ENCODE measurements at regions not wholly inside any gene's neighbourhood (a gene's known extent, or its start where the extent isn't known, plus 50 kb on each side); places are given as distances from the start of the nearest gene placed in this dataset.

- no peak for TF ChIP-seq TCF7L2 (IDR thresholded peaks at IDR 0.05; ENCODE audit: low read depth, low read length)
- TF ChIP-seq CTCF (IDR thresholded peaks at IDR 0.05) = no peak
- TF ChIP-seq SIN3A (IDR thresholded peaks at IDR 0.05; ENCODE audit: borderline replicate concordance, insufficient read depth, low read depth, low read length) = no peak
- no peak for TF ChIP-seq POLR2AphosphoS5 (IDR thresholded peaks at IDR 0.05; ENCODE audit: low read depth, low read length)
- no peak for TF ChIP-seq REST (IDR thresholded peaks at IDR 0.05; ENCODE audit: insufficient read depth in 1 of 2, low read depth in 2 of 2, low read length in 1 of 2)
- ATAC-seq (no peak), DNase-seq (ENCODE audit: low read depth, low spot score) (no peak)
- H3K27ac ChIP-seq (ENCODE audit: low read length) = no peak overlapping the region
- no peaks in the 10 kb centered on the region for H3K36me3 ChIP-seq (ENCODE audit: control insufficient read depth, insufficient read depth, low read length)
- no peaks in the 10 kb centered on the region for H3K27me3 ChIP-seq (ENCODE audit: control insufficient read depth, insufficient read depth, low read length)
- POLR2A ChIA-PET = interaction anchor here (0.6 kb wide), 1 partner anchor 41 kb away, joined by 5 read pairs; no protein-coding TSS in a partner anchor
- no TSS peak for BruUV-seq (replicated peaks)
- CTCF ChIA-PET = no interaction called here
- no peak overlapping the region for H3K4me3 ChIP-seq (ENCODE audit: low read depth in 2 of 2, low read length in 2 of 2)
- peaks cover 5% of the 10 kb centered on the region; the same call in 1 of the 2 replicates for H3K9me3 ChIP-seq (ENCODE audit: control insufficient read depth, insufficient read depth, low read depth, low read length)
- intact Hi-C loops (cut with micrococcal nuclease; ENCODE audit: unreplicated experiment) (no loop called here), in situ Hi-C loops (cut with HindIII; ENCODE audit: low pct_unique_long_range_greater_than_20kb, low sequenced_read_pairs) (no loop called here)
- no peaks in the 10 kb centered on the region for H3K4me1 ChIP-seq (ENCODE audit: control insufficient read depth, insufficient read depth, low read length)
Observed at GRCh38 chr7:15085366-15085765, 182.8 kb upstream of the DGKB start.

GRCh38 chr7:15084368-15084767 is 181.8 kb upstream of the DGKB start:
- no peak for TF ChIP-seq SIN3A (IDR thresholded peaks at IDR 0.05; ENCODE audit: borderline replicate concordance, insufficient read depth, low read depth, low read length)
- no peak for TF ChIP-seq REST (IDR thresholded peaks at IDR 0.05; ENCODE audit: insufficient read depth in 1 of 2, low read depth in 2 of 2, low read length in 1 of 2)
- TF ChIP-seq CTCF (IDR thresholded peaks at IDR 0.05) = no peak
- TF ChIP-seq TCF7L2 (IDR thresholded peaks at IDR 0.05; ENCODE audit: low read depth, low read length) = no peak
- TF ChIP-seq POLR2AphosphoS5 (IDR thresholded peaks at IDR 0.05; ENCODE audit: low read depth, low read length) = no peak
- no peak for ATAC-seq
- Histone ChIP-seq H3K4me3 (ENCODE audit: low read depth in 2 of 2, low read length in 2 of 2) (no peak overlapping the region), H3K36me3 (ENCODE audit: control insufficient read depth, insufficient read depth, low read length) (no peaks in the 10 kb centered on the region), H3K4me1 (ENCODE audit: control insufficient read depth, insufficient read depth, low read length) (no peaks in the 10 kb centered on the region), H3K27me3 (ENCODE audit: control insufficient read depth, insufficient read depth, low read length) (no peaks in the 10 kb centered on the region), H3K9me3 (ENCODE audit: control insufficient read depth, insufficient read depth, low read depth, low read length) (peaks cover 5% of the 10 kb centered on the region; the same call in 1 of the 2 replicates), H3K27ac (ENCODE audit: low read length) (no peak overlapping the region)
- POLR2A ChIA-PET = no interaction called here
- intact Hi-C loops (cut with micrococcal nuclease; ENCODE audit: unreplicated experiment) (no loop called here), in situ Hi-C loops (cut with HindIII; ENCODE audit: low pct_unique_long_range_greater_than_20kb, low sequenced_read_pairs) (no loop called here)
- BruUV-seq (replicated peaks) = no TSS peak
- DNase-seq (ENCODE audit: low read depth, low spot score) = no peak
- CTCF ChIA-PET = no interaction called here
